ENCODE measurements at regions not wholly inside any gene's neighbourhood (a gene's known extent, or its start where the extent isn't known, plus 50 kb on each side); places are given as distances from the start of the nearest gene placed in this dataset.
"Not testable (repeated sequence)": the region's sequence is repeated elsewhere in the genome, so short reads cannot be mapped to it uniquely, and the experiment has no call there.

DNA sequence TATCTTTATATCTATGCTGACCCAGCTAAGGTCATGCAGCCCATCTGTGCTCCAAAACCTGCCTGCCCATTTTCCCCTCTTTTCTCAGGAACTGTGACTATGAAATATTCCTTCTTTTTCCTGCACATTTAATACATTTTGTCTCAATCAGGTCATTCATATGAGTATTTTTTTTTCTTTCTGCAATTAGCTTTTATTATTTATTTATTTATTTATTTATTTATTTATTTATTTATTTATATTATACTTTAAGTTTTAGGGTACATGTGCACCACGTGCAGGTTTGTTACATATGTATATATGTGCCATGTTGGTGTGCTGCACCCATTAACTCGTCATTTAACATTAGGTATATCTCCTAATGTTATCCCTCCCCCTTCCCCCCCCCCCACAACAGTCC lies 421.7 kb upstream of the PODXL start:
- TF ChIP-seq, protein P1, sequence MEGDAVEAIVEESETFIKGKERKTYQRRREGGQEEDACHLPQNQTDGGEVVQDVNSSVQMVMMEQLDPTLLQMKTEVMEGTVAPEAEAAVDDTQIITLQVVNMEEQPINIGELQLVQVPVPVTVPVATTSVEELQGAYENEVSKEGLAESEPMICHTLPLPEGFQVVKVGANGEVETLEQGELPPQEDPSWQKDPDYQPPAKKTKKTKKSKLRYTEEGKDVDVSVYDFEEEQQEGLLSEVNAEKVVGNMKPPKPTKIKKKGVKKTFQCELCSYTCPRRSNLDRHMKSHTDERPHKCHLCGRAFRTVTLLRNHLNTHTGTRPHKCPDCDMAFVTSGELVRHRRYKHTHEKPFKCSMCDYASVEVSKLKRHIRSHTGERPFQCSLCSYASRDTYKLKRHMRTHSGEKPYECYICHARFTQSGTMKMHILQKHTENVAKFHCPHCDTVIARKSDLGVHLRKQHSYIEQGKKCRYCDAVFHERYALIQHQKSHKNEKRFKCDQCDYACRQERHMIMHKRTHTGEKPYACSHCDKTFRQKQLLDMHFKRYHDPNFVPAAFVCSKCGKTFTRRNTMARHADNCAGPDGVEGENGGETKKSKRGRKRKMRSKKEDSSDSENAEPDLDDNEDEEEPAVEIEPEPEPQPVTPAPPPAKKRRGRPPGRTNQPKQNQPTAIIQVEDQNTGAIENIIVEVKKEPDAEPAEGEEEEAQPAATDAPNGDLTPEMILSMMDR (conservative IDR thresholded peaks at IDR 0.05) = not testable (repeated sequence)
- TF ChIP-seq EZH2 (IDR thresholded peaks at IDR 0.05; ENCODE audit: low read depth) = not testable (repeated sequence)
